ENCODE measurements at regions not wholly inside any gene's neighbourhood (a gene's known extent, or its start where the extent isn't known, plus 50 kb on each side); places are given as distances from the start of the nearest gene placed in this dataset.

DNA sequence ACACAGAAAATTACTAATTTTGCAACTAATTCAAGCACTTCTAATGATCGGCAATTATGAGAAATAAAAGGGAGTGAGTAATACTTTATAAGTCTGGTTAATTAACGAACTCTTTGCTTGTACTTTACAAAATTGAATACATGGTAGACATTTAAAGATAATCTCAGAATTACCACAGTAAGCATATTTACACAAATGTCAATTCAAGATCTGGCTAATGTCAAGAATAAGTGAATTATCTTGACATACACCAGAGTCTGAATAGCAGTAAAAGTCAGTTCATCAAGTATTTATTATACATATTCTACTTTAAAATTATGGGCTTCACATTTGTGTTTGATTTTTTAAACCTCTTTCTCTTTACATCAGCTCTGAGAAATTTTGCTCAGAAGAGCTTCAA, 643.4 kb downstream of the OLFM4 start:
- Mint-ChIP-seq H3K4me3 (no peak overlapping the region), H3K27ac (no peak overlapping the region), H3K27me3 (ENCODE audit: low read depth) (no peaks in the 10 kb centered on the region), H3K9me3 (no peaks in the 10 kb centered on the region), H3K4me1 (no peaks in the 10 kb centered on the region), H3K36me3 (ENCODE audit: insufficient read depth in 1 of 3, low read depth in 3 of 3) (no peaks in the 10 kb centered on the region)
- DNase-seq = no peak
- no peak overlapping the region for H3K4me2 ChIP-seq (ENCODE audit: insufficient read depth, insufficient read length, low read length)
- no peak overlapping the region for H2BK20ac ChIP-seq (ENCODE audit: low read depth, low read length, poor library complexity, severe bottlenecking)
- no peaks in the 10 kb centered on the region for H3K79me2 ChIP-seq (ENCODE audit: insufficient read depth, low read length)
- no peak overlapping the region for H3K18ac ChIP-seq (ENCODE audit: insufficient read length, low read depth, low read length)
- no peak overlapping the region for H3K56ac ChIP-seq (ENCODE audit: insufficient read length, low read depth, low read length)
- H3K4me1 ChIP-seq (ENCODE audit: insufficient read depth, low read length) = no peaks in the 10 kb centered on the region
- no peak overlapping the region for H3K14ac ChIP-seq (ENCODE audit: insufficient read depth, low read length)
- no peak overlapping the region for H2BK15ac ChIP-seq (ENCODE audit: low read depth, low read length)
- no peak overlapping the region for H2BK12ac ChIP-seq (ENCODE audit: insufficient read length, low read depth, low read length)
- H4K8ac ChIP-seq (replicated peaks; ENCODE audit: insufficient read length, low read depth, low read length) = no peak overlapping the region
- no peak overlapping the region for H2AK5ac ChIP-seq (ENCODE audit: insufficient read length, low read length)
- no peak overlapping the region for H3T11ph ChIP-seq (ENCODE audit: low read length)
- TF ChIP-seq, protein P1, sequence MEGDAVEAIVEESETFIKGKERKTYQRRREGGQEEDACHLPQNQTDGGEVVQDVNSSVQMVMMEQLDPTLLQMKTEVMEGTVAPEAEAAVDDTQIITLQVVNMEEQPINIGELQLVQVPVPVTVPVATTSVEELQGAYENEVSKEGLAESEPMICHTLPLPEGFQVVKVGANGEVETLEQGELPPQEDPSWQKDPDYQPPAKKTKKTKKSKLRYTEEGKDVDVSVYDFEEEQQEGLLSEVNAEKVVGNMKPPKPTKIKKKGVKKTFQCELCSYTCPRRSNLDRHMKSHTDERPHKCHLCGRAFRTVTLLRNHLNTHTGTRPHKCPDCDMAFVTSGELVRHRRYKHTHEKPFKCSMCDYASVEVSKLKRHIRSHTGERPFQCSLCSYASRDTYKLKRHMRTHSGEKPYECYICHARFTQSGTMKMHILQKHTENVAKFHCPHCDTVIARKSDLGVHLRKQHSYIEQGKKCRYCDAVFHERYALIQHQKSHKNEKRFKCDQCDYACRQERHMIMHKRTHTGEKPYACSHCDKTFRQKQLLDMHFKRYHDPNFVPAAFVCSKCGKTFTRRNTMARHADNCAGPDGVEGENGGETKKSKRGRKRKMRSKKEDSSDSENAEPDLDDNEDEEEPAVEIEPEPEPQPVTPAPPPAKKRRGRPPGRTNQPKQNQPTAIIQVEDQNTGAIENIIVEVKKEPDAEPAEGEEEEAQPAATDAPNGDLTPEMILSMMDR (conservative IDR thresholded peaks at IDR 0.05) = no peak
- H2AFZ ChIP-seq (ENCODE audit: low read length) = no peak overlapping the region
- H4K91ac ChIP-seq (ENCODE audit: insufficient read length, low read depth, low read length) = no peak overlapping the region
- H3K4ac ChIP-seq (ENCODE audit: low read depth, low read length) = no peak overlapping the region
- no peaks in the 10 kb centered on the region for H4K20me1 ChIP-seq (ENCODE audit: control insufficient read depth, insufficient read depth, insufficient read length)
- H3K9me3 ChIP-seq (ENCODE audit: control insufficient read depth, low read depth, low read length) = no peaks in the 10 kb centered on the region
- no peak overlapping the region for H2BK120ac ChIP-seq (ENCODE audit: low read depth, low read length, poor library complexity, severe bottlenecking)
- no peaks in the 10 kb centered on the region for H3K27me3 ChIP-seq (ENCODE audit: insufficient read depth, low read length)
- no peak overlapping the region for H2BK5ac ChIP-seq (ENCODE audit: insufficient read length, low read length)
- no peak overlapping the region for H3K23ac ChIP-seq (ENCODE audit: insufficient read length, low read depth, low read length)
- no peak overlapping the region for H3K27ac ChIP-seq (ENCODE audit: insufficient read length, low read depth, low read length)
- no peak overlapping the region for H4K5ac ChIP-seq (ENCODE audit: insufficient read length, low read depth, low read length)
- no peaks in the 10 kb centered on the region for H3K79me1 ChIP-seq (ENCODE audit: insufficient read depth, low read depth, low read length, poor library complexity, severe bottlenecking)
- no CpG with 5 or more reads among the region's 2 CpGs for WGBS (ENCODE audit: extremely low coverage, insufficient read length, low lambda C conversion rate)
- no peak overlapping the region for H3K9ac ChIP-seq (ENCODE audit: extremely low read depth, insufficient read length, low read length)
- no peaks in the 10 kb centered on the region for H3K23me2 ChIP-seq (ENCODE audit: insufficient read length, low read depth, low read length, poor library complexity, severe bottlenecking)

Data from H9 (cell line).